CD4-positive, alpha-beta T cell treated with Interleukin-6 at 100 ng/mL for 8 hours (primary cell): ENCODE measurements at regions not wholly inside any gene's neighbourhood (a gene's known extent, or its start where the extent isn't known, plus 50 kb on each side); places are given as distances from the start of the nearest gene placed in this dataset.

Source experiments
- DNase-seq: peaks from one replicate; pipeline ENCODE4 v3.0.0-alpha.2; 2020; ENCODE audit warnings: mixed read lengths, low spot score

- no peak for DNase-seq
These were observed 419.9 kb downstream of the IRS2 start for GRCh38 chr13:109366525-109366924.

- no peak for DNase-seq
These were observed 423.0 kb downstream of the IRS2 start for GRCh38 chr13:109363431-109363830.

- DNase-seq: no peak
These were observed 423.8 kb downstream of the IRS2 start for GRCh38 chr13:109362616-109363015.

- no peak for DNase-seq
These were observed 424.7 kb downstream of the IRS2 start for GRCh38 chr13:109361562-109362289.

- no peak for DNase-seq
These were observed 428.5 kb downstream of the IRS2 start for GRCh38 chr13:109357751-109358471.

- DNase-seq: no peak
These were observed 430.4 kb downstream of the IRS2 start for GRCh38 chr13:109355875-109356434.

GRCh38 chr13:109355166-109355565 is 431.2 kb downstream of the IRS2 start:
- no peak for DNase-seq

- no peak for DNase-seq
These were observed 435.1 kb downstream of the IRS2 start for GRCh38 chr13:109351236-109351635.

GRCh38 chr13:109348519-109349258 is 437.7 kb downstream of the IRS2 start:
- DNase-seq: no peak

GRCh38 chr13:109346060-109346459 is 440.3 kb downstream of the IRS2 start:
- DNase-seq: no peak

GRCh38 chr13:109345433-109345941 is 440.9 kb downstream of the IRS2 start:
- no peak for DNase-seq

- no peak for DNase-seq
These were observed 441.7 kb downstream of the IRS2 start for GRCh38 chr13:109344552-109345157.

GRCh38 chr13:109336730-109337129 is 449.7 kb downstream of the IRS2 start:
- no peak for DNase-seq

GRCh38 chr13:109333893-109334651 is 452.3 kb downstream of the IRS2 start:
- DNase-seq: no peak

GRCh38 chr13:109332506-109333499 is 453.6 kb downstream of the IRS2 start:
- no peak for DNase-seq

GRCh38 chr13:109331898-109332297 is 454.5 kb downstream of the IRS2 start:
- no peak for DNase-seq

- no peak for DNase-seq
These were observed 455.4 kb downstream of the IRS2 start for GRCh38 chr13:109331011-109331433.

- DNase-seq: no peak
These were observed 456.3 kb downstream of the IRS2 start for GRCh38 chr13:109330123-109330522.

GRCh38 chr13:109329175-109329574 is 457.2 kb downstream of the IRS2 start:
- DNase-seq: no peak

GRCh38 chr13:109326601-109327000 is 459.8 kb downstream of the IRS2 start:
- no peak for DNase-seq
